Breast epithelium (tissue), 3 donors: ENCODE measurements at regions not wholly inside any gene's neighbourhood (a gene's known extent, or its start where the extent isn't known, plus 50 kb on each side); places are given as distances from the start of the nearest gene placed in this dataset.

Experiments used
- CTCF ChIP-seq, 3 donors: fragments of 450-650 bp; IDR thresholded peaks; one replicate each; pipeline ENCODE4 v1.5.1; 2016 to 2017; ENCODE audit warnings: antibody characterized with exemption in 3 of 3, mild to moderate bottlenecking in 3 of 3, moderate library complexity in 3 of 3
- POLR2A ChIP-seq: fragments of 450-650 bp; IDR thresholded peaks from one replicate; pipeline ENCODE4 v1.6.1; 2016; ENCODE audit warnings: antibody characterized with exemption, mild to moderate bottlenecking, moderate library complexity
- POLR2AphosphoS5 ChIP-seq, 3 donors: sonication (generic); formaldehyde crosslinking; IDR thresholded peaks; one replicate each; pipeline ENCODE4 v1.6.1; 2017; ENCODE audit warnings: antibody characterized with exemption in 3 of 3

- TF ChIP-seq POLR2A (no peak), POLR2AphosphoS5 (IDR thresholded peaks at IDR 0.05) (no peak), CTCF (IDR thresholded peaks at IDR 0.05) (no peak)
Observed at GRCh38 chr5:91235271-91235694, 147.8 kb downstream of the ARRDC3 start.
